HG02571 (cell line): ENCODE measurements at regions not wholly inside any gene's neighbourhood (a gene's known extent, or its start where the extent isn't known, plus 50 kb on each side); places are given as distances from the start of the nearest gene placed in this dataset.
"Not testable (repeated sequence)": the region's sequence is repeated elsewhere in the genome, so short reads cannot be mapped to it uniquely, and the experiment has no call there.

Source experiments
- ATAC-seq: cut with Tn5 transposase; IDR thresholded peaks from one replicate; pipeline ENCODE4 v1.9.1; 2021; ENCODE audit warnings: mild to moderate bottlenecking, moderate library complexity; ENCODE audit not compliant: unreplicated experiment

GRCh38 chr5:143588933-143589662 lies 185.6 kb upstream of the NR3C1 start:
- ATAC-seq = no peak

DNA sequence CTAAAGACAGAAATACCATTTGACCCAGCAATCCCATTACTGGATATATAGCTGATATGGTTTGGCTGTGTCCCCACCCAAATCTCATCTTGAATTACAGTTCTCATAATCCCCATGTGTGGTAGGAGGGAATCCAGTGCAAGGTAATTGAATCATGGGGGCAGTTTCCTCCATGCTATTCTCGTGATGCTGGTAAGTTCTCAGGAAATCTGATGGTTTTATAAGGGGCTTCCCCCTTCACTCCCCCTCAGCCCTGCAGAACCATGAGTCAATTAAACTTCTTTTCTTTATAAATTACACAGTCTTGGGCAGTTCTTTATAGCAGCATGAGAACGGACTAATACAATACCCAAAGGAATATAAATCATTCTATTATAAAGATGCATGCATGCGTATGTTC lies 184.6 kb upstream of the NR3C1 start:
- not testable (repeated sequence) for ATAC-seq

GRCh38 chr5:143586781-143587362 lies 183.4 kb upstream of the NR3C1 start:
- no peak for ATAC-seq

GRCh38 chr5:143585970-143586369 lies 182.5 kb upstream of the NR3C1 start:
- ATAC-seq = no peak

DNA sequence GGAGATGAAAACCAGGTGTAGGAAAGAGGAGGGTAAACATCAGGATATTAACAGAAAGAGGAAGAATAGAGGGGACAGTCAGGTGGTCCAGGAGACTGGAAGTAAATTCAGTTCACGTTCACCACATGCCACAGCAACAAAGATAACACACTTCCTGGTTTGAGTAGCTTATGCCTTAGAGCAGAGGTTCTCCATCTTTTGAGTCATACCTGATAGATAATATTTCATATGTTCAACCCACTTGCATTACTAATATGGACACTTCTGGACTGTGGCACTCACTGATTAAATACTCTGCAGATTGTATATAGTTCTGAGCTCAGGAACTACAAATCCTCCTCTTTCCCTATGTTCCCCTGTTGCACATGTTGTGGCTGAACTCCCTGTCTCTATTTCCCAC lies 179.9 kb upstream of the NR3C1 start:
- no peak for ATAC-seq

- ATAC-seq = no peak
These were observed 179.4 kb upstream of the NR3C1 start for GRCh38 chr5:143582869-143583268.

DNA sequence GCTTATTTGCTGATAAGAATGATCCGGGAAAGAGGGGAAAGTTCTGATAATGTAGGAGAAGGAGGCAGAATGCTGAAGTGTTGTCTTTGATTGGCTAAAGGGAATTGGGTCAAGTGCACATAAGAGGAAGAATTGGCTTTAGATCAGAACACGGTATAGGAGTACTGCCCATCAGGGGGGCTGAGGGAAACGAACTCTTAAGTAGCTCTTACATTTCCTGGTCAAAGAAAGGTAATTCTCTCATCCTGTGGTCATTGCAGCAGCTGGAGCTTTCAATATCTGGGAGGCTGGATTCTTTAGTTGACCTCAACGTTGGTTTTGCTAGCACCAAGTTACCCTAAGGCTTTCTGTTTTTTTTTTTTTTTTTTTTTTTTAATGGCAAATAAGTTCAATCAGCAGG lies 178.7 kb upstream of the NR3C1 start:
- ATAC-seq = no peak

GRCh38 chr5:143581649-143582048 lies 178.2 kb upstream of the NR3C1 start:
- ATAC-seq = no peak

- ATAC-seq = no peak
These were observed 177.7 kb upstream of the NR3C1 start for GRCh38 chr5:143581147-143581546.

DNA sequence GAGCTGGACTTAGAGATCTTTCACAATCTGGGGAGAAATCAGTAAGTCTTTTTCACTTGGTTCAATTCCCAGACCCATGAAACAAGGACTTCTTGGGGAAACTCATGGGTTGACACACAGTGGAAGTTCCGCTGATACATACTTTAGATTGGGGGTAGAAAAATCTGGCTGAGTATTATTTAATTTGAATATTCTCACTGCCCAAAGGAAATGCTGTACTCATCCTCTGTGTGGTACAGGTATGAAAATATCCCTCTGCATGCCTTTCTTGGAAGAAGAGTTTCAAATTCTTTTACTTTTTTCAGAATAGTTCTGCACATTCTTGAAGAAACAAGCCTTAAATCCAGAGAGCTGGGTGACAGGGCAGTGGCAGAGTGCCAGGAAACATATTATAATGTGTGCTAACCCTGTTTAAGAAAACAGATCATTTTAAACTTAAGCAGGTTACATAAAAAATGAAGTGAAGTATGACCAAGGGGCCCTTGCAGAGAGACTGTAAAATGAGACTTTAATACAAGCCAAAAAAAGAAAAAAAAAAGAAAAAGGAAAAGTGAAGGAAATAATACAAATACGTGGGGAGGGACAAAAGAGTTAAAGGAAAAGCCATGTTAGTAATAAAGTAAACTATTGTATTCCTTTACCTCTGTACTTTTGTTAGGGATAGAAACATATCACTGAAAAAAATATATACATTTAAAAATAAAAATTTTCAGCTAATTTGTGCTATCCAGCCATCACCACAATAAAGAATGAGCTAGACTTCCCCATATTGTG lies 173.4 kb upstream of the NR3C1 start:
- ATAC-seq = no peak

DNA sequence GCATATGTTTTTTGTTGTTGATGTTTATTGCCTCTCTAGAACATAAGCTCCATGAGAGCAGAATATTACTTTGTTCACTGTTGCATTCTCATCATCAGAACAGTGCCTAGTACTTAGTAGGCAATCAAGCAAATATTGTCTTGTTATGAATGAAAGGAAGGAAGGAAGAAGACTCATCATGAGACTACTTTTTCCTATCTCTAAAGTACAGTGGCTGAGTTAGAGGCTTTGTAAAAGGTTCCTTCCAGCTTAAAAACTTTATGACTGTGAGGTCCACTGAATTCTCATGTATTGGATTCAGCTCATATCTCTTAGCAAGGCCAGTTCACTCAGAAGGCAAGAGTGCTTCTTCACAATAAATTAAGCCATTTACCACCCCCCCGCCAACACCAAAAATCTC lies 171.8 kb upstream of the NR3C1 start:
- ATAC-seq = no peak

GRCh38 chr5:143574236-143574635 lies 170.8 kb upstream of the NR3C1 start:
- ATAC-seq = no peak

- no peak for ATAC-seq
These were observed 170.2 kb upstream of the NR3C1 start for GRCh38 chr5:143573568-143574170.

- no peak for ATAC-seq
These were observed 169.2 kb upstream of the NR3C1 start for GRCh38 chr5:143572671-143573070.

DNA sequence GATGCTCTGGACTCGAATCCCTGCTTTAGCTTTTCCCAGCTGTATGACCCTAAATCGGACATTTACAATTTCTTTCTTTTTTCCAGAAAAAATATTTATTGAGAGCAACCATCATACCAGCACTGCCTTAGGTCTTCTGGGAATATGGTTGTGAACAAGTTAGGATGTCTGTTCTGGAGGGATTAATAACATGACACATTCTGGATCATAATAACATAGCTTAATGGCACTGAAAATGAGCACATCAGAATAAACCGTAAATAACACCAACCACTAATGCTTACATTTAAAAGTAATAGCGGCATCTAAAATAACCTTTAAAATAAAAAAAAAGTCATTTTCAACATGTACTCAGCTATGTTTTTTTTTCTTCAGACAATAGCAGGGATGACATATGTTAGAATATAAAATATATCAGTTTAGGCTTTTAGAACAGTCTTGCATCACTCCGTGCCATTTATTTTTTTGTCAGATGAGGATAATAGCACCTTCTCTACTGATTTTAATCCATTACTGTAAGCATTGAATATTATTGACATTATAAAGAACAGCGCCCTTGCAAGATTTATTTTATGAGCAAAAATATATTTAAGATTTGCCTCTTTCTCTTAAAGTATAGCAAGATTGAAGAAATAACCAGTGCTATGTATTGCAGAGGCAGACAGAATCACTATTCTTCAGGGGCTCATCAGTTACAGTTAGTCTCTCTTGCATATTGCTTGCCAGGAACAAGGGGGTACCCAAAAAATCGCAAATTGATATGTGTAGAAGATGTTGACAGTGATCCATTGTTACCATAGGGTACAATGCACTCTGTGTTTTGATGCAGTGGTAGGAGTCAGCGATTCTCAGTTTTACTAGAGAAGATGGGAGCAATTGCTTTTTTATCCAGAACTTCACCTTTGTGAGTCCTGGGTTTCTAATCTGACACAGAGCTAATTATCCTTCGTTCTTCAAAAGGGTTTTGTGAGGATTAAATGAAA lies 168.4 kb upstream of the NR3C1 start:
- ATAC-seq = no peak

DNA sequence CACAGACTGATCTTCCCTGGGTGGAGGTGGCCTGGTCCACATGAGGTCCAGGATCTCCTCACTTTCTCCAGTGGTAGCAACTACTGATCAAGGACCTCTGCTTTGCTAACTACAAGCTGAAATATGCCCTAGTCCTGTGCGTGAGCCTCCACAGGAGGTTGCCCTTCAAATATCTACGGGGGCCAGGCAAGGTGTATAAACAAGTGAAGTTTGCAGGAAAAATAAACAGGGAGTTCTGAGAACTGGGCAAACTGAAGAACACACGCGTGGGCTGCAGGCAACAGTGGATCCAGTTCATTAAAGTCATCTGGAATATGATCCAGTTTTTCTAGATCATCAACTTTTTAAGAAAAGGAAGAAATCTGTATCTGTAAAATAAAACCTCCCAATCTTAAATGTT lies 167.5 kb upstream of the NR3C1 start:
- no peak for ATAC-seq

DNA sequence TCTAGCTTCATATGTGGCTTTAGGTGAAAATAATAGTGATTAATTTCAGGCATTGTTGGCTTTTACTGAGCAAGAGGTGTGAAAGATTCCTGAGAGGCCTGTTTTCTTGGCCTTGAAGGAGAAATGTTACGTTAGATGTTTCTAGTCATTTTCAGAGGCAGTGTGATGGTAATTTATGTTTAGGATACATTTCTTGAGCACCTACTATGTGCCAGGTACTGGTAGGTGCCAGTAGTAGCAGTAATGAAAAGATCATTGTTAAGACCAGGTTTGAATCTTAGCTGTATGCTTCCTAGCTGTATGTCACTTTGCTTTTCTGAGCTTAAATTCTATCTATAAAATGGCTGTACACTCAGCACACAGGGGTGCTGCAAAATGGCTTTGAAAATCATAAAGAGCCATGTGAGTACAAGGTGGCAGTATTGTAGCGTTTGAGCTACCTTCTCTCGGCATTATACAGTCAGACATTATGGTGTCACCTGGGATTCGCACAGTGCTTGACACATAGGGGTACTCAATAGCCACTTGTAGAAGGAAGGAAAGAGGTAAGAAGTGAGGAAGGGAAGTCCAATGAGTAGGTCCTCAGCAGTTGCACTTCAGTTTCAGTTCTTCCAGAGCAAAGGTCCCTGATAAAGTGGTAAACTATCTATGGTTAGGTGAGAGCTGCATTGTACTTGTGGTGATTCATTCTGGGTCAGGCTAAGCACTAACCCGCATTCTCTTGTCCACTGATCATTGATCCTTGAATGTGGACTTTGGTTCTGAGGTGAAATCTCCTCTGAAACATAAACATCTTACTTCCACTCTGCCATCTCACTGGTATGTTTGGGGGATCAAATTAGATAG lies 166.5 kb upstream of the NR3C1 start:
- no peak for ATAC-seq

GRCh38 chr5:143569213-143569701 lies 165.8 kb upstream of the NR3C1 start:
- ATAC-seq = no peak
